T-helper 2 cell treated with Interferon-gamma antibody and Interleukin-4, amounts not matched to agents 5 μg/mL and 100 μg/mL, for 36 hours (primary cell): ENCODE measurements at regions not wholly inside any gene's neighbourhood (a gene's known extent, or its start where the extent isn't known, plus 50 kb on each side); places are given as distances from the start of the nearest gene placed in this dataset.
"Not testable (repeated sequence)": the region's sequence is repeated elsewhere in the genome, so short reads cannot be mapped to it uniquely, and the experiment has no call there.

Experiments
- DNase-seq: peaks from one replicate; pipeline ENCODE4 v3.0.0; 2021; ENCODE audit warnings: low spot score
- H3K27ac Mint-ChIP-seq: one replicate; pipeline ENCODE4 v1.8.0; 2021; ENCODE audit warnings: mild to moderate bottlenecking, mixed read lengths
- H3K27me3 Mint-ChIP-seq: one replicate; pipeline ENCODE4 v1.8.0; 2021; ENCODE audit warnings: low read depth, mixed read lengths
- H3K36me3 Mint-ChIP-seq: one replicate; pipeline ENCODE4 v1.8.0; 2021; ENCODE audit warnings: low read depth, mixed read lengths
- H3K4me1 Mint-ChIP-seq: one replicate; pipeline ENCODE4 v1.8.0; 2021; ENCODE audit warnings: low read depth, mixed read lengths
- H3K4me3 Mint-ChIP-seq: one replicate; pipeline ENCODE4 v1.8.0; 2022; ENCODE audit warnings: mild to moderate bottlenecking, moderate library complexity, mixed read lengths
- H3K9me3 Mint-ChIP-seq: one replicate; pipeline ENCODE4 v1.8.0; 2021; ENCODE audit warnings: mixed read lengths

DNA sequence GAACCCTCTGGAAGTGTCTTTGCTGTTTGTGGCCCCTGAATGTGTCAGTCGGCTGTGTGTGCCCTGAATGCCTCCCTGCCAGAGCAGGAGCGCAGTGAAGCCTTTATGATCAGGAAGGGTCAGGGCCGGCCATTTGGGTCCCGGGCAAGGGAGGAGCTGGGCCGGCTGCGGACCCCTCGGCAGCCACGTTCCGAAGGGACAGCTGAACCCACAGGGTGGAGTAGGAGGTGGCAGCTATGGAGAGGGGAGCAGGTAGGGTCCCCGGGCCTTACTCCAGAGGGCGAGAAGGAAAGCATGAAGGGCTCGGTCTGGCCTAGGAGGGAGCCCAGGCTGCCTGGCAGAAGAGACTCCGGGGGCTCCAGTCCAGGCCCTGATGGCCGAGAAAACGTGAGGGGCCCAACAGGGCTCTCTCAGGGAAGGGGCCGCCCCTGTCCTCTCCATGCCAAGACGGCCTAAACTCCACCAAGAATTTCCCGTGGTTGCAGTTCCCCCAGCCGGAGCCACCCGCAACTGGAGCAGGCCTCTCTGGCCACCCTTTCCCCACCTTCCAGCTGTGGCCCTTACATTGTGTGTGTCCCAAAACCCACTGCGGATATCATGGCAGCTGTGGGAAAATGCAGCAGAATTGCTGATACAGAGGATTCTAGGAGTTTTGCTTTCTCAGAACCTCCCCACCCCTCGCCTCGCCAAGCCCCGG, 182.2 kb upstream of the STK26 start:
- peaks cover 3% of the 10 kb centered on the region for H3K4me1 Mint-ChIP-seq
- H3K36me3 Mint-ChIP-seq: no peaks in the 10 kb centered on the region
- no peak for DNase-seq
- no peak overlapping the region for H3K27ac Mint-ChIP-seq
- H3K4me3 Mint-ChIP-seq: no peak overlapping the region
- no peaks in the 10 kb centered on the region for H3K9me3 Mint-ChIP-seq
- no peaks in the 10 kb centered on the region for H3K27me3 Mint-ChIP-seq

DNA sequence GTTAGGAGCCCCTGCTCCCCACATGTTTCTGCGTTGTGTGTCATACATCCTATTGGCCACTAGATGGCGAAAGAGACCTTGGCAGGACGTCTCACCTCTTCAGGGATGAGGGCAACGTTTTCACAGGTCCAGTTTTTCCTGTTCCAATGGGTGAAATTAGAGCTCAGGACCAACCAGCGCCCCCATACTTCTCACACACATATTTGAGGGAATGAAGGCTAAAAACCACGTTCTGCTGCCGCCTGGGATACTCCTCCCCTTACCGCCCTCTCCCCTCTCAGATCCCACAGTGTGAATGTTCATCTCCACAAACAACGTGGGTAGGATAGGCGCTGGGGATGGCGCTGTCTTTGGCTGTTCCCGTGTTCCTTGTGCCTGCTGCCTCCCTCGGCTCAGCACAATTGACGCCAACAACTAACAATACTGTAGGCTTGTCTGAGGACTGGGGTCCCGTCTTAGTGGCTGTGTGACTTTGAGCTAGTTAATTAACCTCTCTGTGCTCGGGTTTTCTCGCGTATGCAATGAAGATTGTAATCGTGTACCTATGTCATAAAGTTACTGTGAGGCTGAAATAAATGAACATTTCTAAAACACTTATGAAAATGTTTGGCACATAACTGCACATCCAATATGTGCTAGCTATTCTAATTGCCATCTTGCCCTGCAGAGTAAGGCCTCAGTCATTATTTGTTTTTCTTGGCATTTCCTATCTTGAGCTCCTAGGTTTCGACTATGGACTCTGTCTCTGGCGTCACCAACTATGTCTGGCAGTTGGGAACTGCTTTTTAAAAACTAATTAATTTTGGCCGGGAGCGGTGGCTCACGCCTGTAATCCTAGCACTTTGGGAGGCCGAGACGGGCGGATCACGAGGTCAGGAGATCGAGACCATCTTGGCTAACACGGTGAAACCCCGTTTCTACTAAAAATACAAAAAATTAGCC, 181.3 kb upstream of the STK26 start:
- H3K4me3 Mint-ChIP-seq: no peak overlapping the region
- no peaks in the 10 kb centered on the region for H3K27me3 Mint-ChIP-seq
- peak; percentile 13 for DNase-seq
- no peaks in the 10 kb centered on the region for H3K9me3 Mint-ChIP-seq
- no peaks in the 10 kb centered on the region for H3K36me3 Mint-ChIP-seq
- peaks cover 3% of the 10 kb centered on the region for H3K4me1 Mint-ChIP-seq
- H3K27ac Mint-ChIP-seq: no peak overlapping the region

DNA sequence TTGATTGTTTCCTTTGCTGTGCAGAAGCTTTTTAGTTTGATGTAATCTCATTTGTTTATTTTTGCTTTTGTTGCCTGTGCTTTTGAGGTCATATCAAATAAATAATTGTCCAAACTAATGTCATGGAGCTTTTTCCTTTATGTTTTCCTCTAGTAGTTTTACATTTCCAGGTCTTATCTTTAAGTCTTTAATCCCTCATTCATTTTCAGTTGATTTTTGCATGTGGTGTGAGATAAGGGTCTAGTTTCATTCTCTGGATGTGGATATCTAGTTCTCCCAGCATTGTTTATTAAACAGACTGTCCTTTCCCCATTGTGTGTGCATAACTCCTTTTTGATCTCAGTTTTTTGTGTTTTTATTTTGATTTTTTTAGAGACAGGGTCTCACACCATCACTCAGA, 179.1 kb upstream of the STK26 start:
- Mint-ChIP-seq H3K9me3 (no peaks in the 10 kb centered on the region), H3K4me3 (no peak overlapping the region), H3K27me3 (no peaks in the 10 kb centered on the region), H3K36me3 (no peaks in the 10 kb centered on the region), H3K27ac (no peak overlapping the region), H3K4me1 (peaks cover 3% of the 10 kb centered on the region)
- no peak for DNase-seq

DNA sequence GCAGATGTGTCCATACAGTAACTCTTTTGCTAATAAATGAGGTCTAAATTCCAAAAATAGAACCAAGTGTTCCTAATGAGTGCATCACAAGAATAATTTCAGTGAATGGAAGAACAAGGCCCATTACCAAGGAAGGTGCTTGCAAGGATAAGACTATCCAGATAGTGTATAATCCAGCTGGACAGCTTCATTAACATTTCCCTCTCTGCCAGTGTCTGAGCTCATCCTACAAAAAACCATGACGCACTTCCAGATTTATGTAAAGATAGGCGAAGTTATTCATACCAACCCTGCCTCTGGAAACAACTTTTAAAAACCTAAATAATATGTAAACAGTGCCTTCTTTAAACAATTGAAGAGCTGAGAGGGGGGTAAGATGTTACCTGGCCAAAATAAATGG, 177.9 kb upstream of the STK26 start:
- Mint-ChIP-seq H3K4me3 (no peak overlapping the region), H3K9me3 (no peaks in the 10 kb centered on the region), H3K27ac (no peak overlapping the region), H3K36me3 (no peaks in the 10 kb centered on the region), H3K27me3 (no peaks in the 10 kb centered on the region), H3K4me1 (peaks cover 3% of the 10 kb centered on the region)
- DNase-seq: no peak

DNA sequence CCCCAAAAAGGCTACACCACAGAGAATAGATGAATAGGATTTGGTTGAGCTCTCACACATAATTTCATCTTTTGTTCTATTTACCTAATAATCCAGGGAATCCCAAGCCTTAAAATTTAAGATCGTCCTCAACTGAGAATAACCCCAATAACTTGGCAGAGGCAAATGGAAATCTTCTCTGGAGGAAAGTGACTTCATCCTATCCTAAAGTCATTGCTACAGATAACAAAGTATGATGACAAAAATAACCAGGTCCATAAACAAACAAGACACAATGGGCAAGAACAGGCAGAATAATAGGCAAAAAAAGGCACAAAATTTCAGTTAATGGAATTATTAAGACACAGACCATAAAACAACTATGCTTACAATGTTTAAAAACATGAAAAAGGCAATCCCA, 177.3 kb upstream of the STK26 start:
- Mint-ChIP-seq H3K36me3 (no peaks in the 10 kb centered on the region), H3K4me3 (no peak overlapping the region), H3K27me3 (no peaks in the 10 kb centered on the region), H3K9me3 (no peaks in the 10 kb centered on the region), H3K4me1 (peaks cover 3% of the 10 kb centered on the region), H3K27ac (no peak overlapping the region)
- DNase-seq: no peak

DNA sequence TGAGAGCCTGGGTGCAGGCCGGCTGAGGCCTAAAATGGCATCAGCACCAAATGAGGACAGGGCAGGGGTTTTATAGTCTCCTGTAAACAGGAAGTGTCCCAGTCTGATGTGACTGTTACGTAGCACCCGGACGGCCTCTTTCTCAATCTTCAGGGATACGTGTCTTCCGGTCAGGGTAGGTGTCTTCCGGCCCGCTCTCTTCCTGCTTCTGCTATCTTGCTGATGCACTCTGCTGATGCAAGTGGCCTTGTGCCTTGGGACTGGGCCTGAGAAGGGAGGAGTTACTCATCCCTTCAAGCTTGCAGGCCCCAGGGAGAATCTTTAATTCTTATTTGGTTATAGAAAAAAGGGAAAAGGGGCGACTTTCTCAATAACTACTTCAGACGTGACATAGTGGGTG, 172.1 kb upstream of the STK26 start:
- H3K4me1 Mint-ChIP-seq, DNase-seq, H3K27ac Mint-ChIP-seq: not testable (repeated sequence)

DNA sequence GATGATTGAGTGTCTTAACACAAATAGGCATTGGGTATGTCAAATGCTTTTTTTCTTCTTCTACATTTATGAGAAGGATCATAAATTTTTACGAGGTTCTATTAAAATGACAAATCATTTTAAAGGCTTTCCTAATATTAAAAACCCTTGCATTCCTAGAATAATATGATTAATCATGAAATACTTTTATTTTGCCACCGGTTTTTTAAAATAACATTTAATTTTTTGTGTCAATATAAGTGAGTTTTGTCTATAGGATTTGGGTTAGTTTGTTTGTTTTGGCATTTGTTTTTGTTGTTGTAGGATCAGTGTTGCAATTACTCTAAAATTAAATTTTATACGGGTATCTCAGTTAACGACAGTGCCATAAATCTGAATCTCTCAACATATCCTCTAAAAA, 169.7 kb upstream of the STK26 start:
- H3K27ac Mint-ChIP-seq: no peak overlapping the region
- no peaks in the 10 kb centered on the region for H3K9me3 Mint-ChIP-seq
- H3K4me3 Mint-ChIP-seq: no peak overlapping the region

More for the DNA sequence above, 172.1 kb upstream of the STK26 start:
- H3K27me3 Mint-ChIP-seq, H3K9me3 Mint-ChIP-seq, H3K4me3 Mint-ChIP-seq, H3K36me3 Mint-ChIP-seq: not testable (repeated sequence)

DNA sequence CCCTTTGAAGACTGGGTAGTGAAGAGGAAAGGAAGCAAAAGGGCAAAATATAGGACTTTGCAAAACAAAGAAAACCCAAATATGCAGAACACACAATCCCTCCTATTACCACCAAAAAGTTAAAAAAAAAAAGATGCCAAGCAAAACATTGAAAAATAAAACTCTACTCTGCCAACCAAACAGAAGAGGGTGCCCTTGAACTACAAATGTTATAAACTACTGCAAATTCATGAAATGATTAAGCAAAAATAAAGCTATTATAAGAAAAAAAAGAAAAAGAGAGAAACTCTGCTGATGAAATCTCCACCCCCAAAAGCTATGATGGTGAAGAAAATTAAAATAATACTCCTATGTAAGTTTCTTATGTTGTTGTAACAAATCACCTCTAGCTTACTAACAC, 168.5 kb upstream of the STK26 start:
- H3K36me3 Mint-ChIP-seq: no peaks in the 10 kb centered on the region
- no peak overlapping the region for H3K27ac Mint-ChIP-seq
- no peaks in the 10 kb centered on the region for H3K4me1 Mint-ChIP-seq
- H3K4me3 Mint-ChIP-seq: no peak overlapping the region
- DNase-seq: no peak
- no peaks in the 10 kb centered on the region for H3K9me3 Mint-ChIP-seq
- H3K27me3 Mint-ChIP-seq: no peaks in the 10 kb centered on the region

More for the DNA sequence above, 169.7 kb upstream of the STK26 start:
- DNase-seq: no peak
- no peaks in the 10 kb centered on the region for H3K36me3 Mint-ChIP-seq
- no peaks in the 10 kb centered on the region for H3K4me1 Mint-ChIP-seq
- no peaks in the 10 kb centered on the region for H3K27me3 Mint-ChIP-seq

DNA sequence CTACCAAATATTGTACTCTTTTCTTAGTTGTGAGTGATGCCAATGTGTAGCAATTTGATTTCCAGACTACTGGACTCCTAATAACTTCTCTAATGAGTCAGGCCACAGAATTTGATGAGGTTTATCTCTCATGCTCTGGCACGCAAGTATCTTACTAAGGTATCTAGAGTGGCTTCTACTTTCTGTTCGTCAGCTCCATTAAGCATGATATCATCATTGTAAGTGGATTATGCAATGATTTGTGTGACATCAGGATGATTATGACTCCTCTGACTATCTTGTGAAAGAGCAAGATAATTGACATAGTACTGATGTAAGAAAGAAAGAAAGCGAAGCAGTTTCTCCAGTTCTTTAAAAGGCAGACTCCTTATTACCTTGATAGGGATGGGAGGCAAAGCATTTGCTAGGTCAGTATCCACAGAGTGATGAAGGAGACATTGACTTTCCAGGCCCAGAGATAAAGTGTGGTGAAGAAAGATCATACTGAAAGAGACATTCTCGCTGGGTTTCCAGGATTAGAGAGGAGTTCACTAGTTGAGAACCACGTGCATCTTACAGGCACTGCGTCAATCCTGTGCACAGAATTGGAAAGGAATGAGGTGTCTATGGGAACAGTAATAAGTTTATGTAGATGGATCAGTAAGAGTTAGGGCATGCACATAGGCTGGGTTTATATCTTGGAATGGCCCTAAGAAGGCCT, 161.9 kb upstream of the STK26 start:
- Mint-ChIP-seq H3K27ac (no peak overlapping the region), H3K9me3 (no peaks in the 10 kb centered on the region), H3K4me3 (no peak overlapping the region), H3K36me3 (no peaks in the 10 kb centered on the region), H3K27me3 (no peaks in the 10 kb centered on the region), H3K4me1 (no peaks in the 10 kb centered on the region)
- DNase-seq: no peak

DNA sequence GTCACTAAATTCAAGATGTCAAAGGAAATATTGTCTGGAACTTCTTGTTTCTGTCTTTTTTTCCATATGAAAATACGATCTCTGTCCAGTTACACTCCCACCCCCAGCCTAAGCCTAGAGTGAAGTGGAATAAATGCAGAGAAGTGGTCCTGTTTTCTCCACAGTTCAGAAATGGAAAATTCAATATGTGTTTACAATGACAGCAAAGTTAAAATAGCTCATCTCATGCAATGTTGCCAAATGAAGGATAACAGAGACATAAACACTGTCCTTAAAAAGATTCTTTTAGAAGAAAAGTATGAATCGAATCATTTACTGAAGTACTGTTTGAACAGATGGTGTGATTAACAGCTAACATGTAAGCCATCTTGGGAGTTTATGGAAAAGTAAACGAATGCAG, 160.8 kb upstream of the STK26 start:
- H3K36me3 Mint-ChIP-seq: no peaks in the 10 kb centered on the region
- H3K4me1 Mint-ChIP-seq: no peaks in the 10 kb centered on the region
- no peak overlapping the region for H3K4me3 Mint-ChIP-seq
- no peaks in the 10 kb centered on the region for H3K27me3 Mint-ChIP-seq
- DNase-seq: no peak
- H3K9me3 Mint-ChIP-seq: no peaks in the 10 kb centered on the region
- H3K27ac Mint-ChIP-seq: no peak overlapping the region

DNA sequence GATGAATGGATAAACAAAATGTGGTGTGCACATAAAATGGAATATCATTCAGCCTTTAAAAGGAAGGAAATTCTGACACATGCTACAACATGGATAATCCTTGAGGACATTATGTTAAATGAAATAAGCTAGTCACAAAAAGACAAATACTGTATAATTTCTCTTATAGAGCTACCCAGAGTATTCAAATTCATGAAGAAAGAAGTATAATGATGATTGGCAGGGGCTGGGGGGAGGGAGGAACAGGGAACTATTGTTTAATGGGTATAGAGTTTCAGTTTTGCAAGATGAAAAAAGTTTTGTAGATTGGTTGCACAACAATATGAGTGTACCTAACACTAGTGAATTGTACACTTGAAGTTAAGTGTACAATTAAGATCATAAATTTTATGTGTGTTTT, 153.9 kb upstream of the STK26 start:
- Mint-ChIP-seq H3K9me3 (no peaks in the 10 kb centered on the region), H3K27ac (no peak overlapping the region), H3K4me3 (no peak overlapping the region), H3K36me3 (no peaks in the 10 kb centered on the region), H3K4me1 (no peaks in the 10 kb centered on the region), H3K27me3 (no peaks in the 10 kb centered on the region)
- DNase-seq: no peak

DNA sequence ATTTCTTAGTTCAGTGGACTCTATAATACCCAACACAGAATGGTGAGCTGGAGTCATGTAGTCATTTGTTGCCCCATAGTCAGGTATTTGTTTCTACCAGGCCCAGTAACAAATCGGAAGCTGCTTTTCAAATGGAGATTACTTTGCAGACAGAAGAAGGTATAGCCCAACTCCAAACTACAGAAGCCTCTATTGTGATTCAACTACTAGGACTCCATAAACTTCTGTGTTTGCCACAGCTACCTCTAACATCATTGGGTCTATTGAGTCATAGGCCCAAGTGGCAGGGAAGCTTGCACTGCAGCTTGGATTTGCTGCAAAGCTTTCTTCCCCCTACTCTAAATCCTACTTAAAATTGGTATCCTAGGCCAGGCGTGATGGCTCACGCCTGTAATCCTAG, 148.8 kb upstream of the STK26 start:
- Mint-ChIP-seq H3K36me3 (no peaks in the 10 kb centered on the region), H3K4me3 (no peak overlapping the region), H3K27ac (no peak overlapping the region), H3K9me3 (no peaks in the 10 kb centered on the region), H3K27me3 (no peaks in the 10 kb centered on the region), H3K4me1 (no peaks in the 10 kb centered on the region)
- no peak for DNase-seq

DNA sequence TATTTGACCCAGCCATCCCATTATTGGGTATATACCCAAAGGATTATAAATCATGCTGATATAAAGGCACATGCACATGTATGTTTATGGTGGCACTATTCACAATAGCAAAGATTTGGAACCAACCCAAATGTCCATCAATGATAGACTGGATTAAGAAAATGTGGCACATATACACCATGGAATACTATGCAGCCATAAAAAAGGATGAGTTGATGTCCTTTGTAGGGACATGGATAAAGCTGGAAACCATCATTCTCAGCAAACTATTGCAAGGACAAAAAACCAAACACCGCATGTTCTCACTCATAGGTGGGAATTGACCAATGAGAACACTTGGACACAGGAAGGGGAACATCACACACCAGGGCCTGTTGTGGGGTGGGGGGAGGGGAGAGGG, 147.3 kb upstream of the STK26 start:
- not testable (repeated sequence) for H3K27ac Mint-ChIP-seq, H3K27me3 Mint-ChIP-seq, H3K36me3 Mint-ChIP-seq, H3K9me3 Mint-ChIP-seq, DNase-seq, H3K4me1 Mint-ChIP-seq, H3K4me3 Mint-ChIP-seq

DNA sequence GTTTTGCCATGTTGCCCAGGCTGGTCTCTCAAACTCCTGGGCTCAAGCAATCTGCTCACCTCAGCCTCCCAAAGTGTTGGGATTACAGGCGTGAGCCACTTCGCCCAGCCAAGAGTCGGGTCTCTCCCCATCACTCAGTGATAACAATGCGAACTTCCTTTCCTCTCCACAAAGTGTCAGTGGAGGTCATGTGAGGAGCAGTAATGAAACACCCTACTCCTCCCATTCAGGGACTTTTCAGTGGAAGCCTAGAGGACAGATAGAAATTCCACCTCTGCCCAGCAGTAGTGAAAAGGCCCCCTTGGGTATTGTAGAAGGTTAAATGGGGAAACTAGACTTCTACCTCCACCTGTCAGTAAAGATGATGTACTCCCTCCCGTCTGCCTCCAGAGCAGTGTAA, 141.9 kb upstream of the STK26 start:
- no peak for DNase-seq
- Mint-ChIP-seq H3K36me3 (no peaks in the 10 kb centered on the region), H3K4me3 (no peak overlapping the region), H3K9me3 (peaks cover 4% of the 10 kb centered on the region), H3K4me1 (no peaks in the 10 kb centered on the region), H3K27me3 (no peaks in the 10 kb centered on the region), H3K27ac (no peak overlapping the region)
